Activated T-helper 2 cell treated with anti-CD3 and anti-CD28 coated beads, Interferon-gamma antibody, Interleukin-2, Interleukin-4, amounts not matched to agents 10 μg/mL and 5 μg/mL and 100 μg/mL, durations not matched to agents 14 hours and 24 hours and 36 hours (primary cell): ENCODE measurements at regions not wholly inside any gene's neighbourhood (a gene's known extent, or its start where the extent isn't known, plus 50 kb on each side); places are given as distances from the start of the nearest gene placed in this dataset.

Experiments used
- DNase-seq: peaks from one replicate; pipeline ENCODE4 v3.0.0; 2021; ENCODE audit warnings: low spot score
- H3K27ac Mint-ChIP-seq: one replicate; pipeline ENCODE4 v1.8.0; 2021; ENCODE audit warnings: mixed read lengths
- H3K27me3 Mint-ChIP-seq: one replicate; pipeline ENCODE4 v1.8.0; 2021; ENCODE audit warnings: low read depth, mixed read lengths
- H3K36me3 Mint-ChIP-seq: one replicate; pipeline ENCODE4 v1.8.0; 2021; ENCODE audit warnings: low read depth, mixed read lengths
- H3K4me1 Mint-ChIP-seq: one replicate; pipeline ENCODE4 v1.8.0; 2021; ENCODE audit warnings: low read depth, mixed read lengths
- H3K4me3 Mint-ChIP-seq: one replicate; pipeline ENCODE4 v1.8.0; 2021; ENCODE audit warnings: low read depth, mild to moderate bottlenecking, moderate library complexity, mixed read lengths
- H3K9me3 Mint-ChIP-seq: one replicate; pipeline ENCODE4 v1.8.0; 2021; ENCODE audit warnings: mixed read lengths
- intact Hi-C: fragments of 100-400 bp; cut with micrococcal nuclease; formaldehyde crosslinking; loops from one replicate; pipeline ENCODE4 v1.15.1; 2023

DNA sequence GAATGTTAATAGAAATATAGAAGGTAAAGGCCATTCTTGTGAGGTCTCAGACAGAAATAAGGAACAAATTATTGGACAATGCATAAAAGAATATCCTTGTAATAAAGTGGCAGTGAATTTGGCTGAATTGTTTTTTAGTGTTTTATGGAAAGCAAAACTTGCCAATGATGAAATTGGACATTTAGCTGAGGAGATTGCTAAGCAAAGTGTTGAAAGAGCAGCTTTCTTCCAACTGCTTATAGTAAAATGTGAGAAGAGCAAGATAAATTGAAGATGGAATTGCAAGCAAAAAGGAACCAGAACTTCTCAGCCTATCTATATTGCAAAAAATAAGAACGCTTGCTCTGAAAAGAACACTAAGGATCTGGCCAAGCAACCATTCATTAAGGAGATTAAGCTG, 245.7 kb downstream of the MREG start:
- intact Hi-C loops = no loop called here
- H3K4me3 Mint-ChIP-seq = no peak overlapping the region
- H3K9me3 Mint-ChIP-seq = no peaks in the 10 kb centered on the region
- H3K36me3 Mint-ChIP-seq = no peaks in the 10 kb centered on the region
- DNase-seq = no peak
- no peak overlapping the region for H3K27ac Mint-ChIP-seq
- H3K4me1 Mint-ChIP-seq = peaks cover 24% of the 10 kb centered on the region
- peaks cover 1% of the 10 kb centered on the region for H3K27me3 Mint-ChIP-seq

- Mint-ChIP-seq H3K27me3 (peaks cover 1% of the 10 kb centered on the region), H3K36me3 (no peaks in the 10 kb centered on the region), H3K4me3 (no peak overlapping the region), H3K4me1 (peaks cover 18% of the 10 kb centered on the region), H3K9me3 (no peaks in the 10 kb centered on the region), H3K27ac (no peak overlapping the region)
- DNase-seq = no peak
- intact Hi-C loops = no loop called here
Observed at GRCh38 chr2:215765729-215766360, 247.5 kb downstream of the MREG start.

DNA sequence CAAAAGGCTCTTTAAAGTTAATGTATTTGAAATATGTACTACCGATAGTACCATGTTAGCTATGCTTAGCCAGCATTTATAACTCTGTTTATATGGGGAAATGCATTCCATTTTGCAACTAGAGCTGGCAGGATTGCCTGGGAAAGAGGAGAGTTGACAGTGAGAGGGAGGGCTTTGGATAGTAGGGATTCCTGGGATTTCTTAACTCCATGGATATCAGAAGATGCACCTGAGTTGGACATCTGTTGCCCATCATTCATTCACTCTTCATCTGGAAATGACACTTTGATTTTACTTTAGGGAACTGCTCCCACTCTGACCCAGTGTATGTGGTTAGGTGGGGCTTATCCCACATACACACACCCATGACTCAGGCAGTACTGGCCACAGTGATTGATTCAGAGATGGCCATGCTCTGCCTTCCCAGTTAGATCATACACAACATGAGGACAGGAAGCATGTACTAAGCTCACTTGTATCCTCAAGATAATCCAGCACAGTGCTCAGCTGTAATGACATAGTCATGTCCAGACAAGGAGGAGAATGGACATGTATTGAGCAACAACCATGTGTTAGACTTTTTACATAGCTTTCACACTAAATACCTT, 248.8 kb downstream of the MREG start:
- H3K27me3 Mint-ChIP-seq = peaks cover 1% of the 10 kb centered on the region
- peaks cover 23% of the 10 kb centered on the region for H3K4me1 Mint-ChIP-seq
- H3K4me3 Mint-ChIP-seq = no peak overlapping the region
- intact Hi-C loops = loop anchor here (1.0 kb wide), 1 partner anchor 18 kb away; no protein-coding TSS in a partner anchor
- H3K36me3 Mint-ChIP-seq = no peaks in the 10 kb centered on the region
- no peak for DNase-seq
- H3K9me3 Mint-ChIP-seq = no peaks in the 10 kb centered on the region
- no peak overlapping the region for H3K27ac Mint-ChIP-seq

- H3K27me3 Mint-ChIP-seq = no peaks in the 10 kb centered on the region
- intact Hi-C loops = no loop called here
- H3K27ac Mint-ChIP-seq = no peak overlapping the region
- peaks cover 23% of the 10 kb centered on the region for H3K4me1 Mint-ChIP-seq
- no peaks in the 10 kb centered on the region for H3K36me3 Mint-ChIP-seq
- no peaks in the 10 kb centered on the region for H3K9me3 Mint-ChIP-seq
- DNase-seq = no peak
- H3K4me3 Mint-ChIP-seq = no peak overlapping the region
Observed at GRCh38 chr2:215760557-215760956, 252.8 kb downstream of the MREG start.

- intact Hi-C loops = no loop called here
- DNase-seq = no peak
- Mint-ChIP-seq H3K4me3 (no peak overlapping the region), H3K36me3 (no peaks in the 10 kb centered on the region), H3K9me3 (no peaks in the 10 kb centered on the region), H3K4me1 (peaks cover 23% of the 10 kb centered on the region), H3K27me3 (no peaks in the 10 kb centered on the region), H3K27ac (no peak overlapping the region)
Observed at GRCh38 chr2:215760091-215760490, 253.3 kb downstream of the MREG start.

DNA sequence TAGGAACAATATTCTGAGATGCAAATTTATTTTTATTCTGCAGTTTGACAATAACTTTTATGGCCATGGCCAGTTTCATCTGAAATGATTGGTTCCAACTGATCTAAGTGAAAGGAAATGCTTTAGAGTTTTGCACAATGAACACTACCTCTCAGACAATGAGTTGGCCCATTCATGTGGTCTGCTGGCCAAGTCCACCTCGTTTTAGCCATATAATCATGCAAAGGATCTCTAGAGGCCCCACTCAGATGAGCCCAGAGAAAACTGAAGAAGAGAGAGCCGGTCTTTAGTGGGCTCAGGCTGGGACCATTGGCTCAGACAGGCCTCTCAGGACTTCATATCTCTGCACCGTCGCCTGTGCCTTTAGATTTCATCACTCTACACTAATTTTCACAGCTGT, 254.7 kb downstream of the MREG start:
- Mint-ChIP-seq H3K27me3 (no peaks in the 10 kb centered on the region), H3K4me1 (peaks cover 15% of the 10 kb centered on the region), H3K36me3 (no peaks in the 10 kb centered on the region), H3K27ac (no peak overlapping the region), H3K4me3 (no peak overlapping the region), H3K9me3 (no peaks in the 10 kb centered on the region)
- intact Hi-C loops = no loop called here
- DNase-seq = no peak

DNA sequence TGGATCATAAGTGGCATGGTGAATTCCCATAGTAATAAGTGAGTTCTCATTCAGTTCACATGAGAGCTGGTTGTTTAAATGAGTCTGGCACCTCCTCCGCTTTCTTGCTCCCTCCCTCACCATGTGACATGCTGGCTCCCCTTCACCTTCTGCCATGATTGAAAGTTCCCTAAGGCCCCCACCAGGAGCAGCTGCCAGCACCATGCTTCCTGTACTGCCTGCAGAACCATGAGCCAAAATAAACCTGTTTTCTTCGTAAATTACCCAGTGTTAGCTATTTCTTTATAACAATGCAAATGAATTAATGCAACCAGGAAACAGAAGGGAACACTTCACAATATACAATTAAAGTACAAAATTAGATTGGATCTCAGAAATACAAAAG, 257.0 kb downstream of the MREG start:
- Mint-ChIP-seq H3K4me1 (peaks cover 16% of the 10 kb centered on the region), H3K36me3 (no peaks in the 10 kb centered on the region), H3K9me3 (no peaks in the 10 kb centered on the region), H3K27me3 (no peaks in the 10 kb centered on the region), H3K4me3 (no peak overlapping the region), H3K27ac (no peak overlapping the region)
- DNase-seq = no peak
- intact Hi-C loops = no loop called here

GRCh38 chr2:215755641-215756345, 257.6 kb downstream of the MREG start:
- intact Hi-C loops = no loop called here
- H3K4me3 Mint-ChIP-seq = no peak overlapping the region
- no peaks in the 10 kb centered on the region for H3K9me3 Mint-ChIP-seq
- no peak overlapping the region for H3K27ac Mint-ChIP-seq
- H3K36me3 Mint-ChIP-seq = no peaks in the 10 kb centered on the region
- H3K4me1 Mint-ChIP-seq = peaks cover 19% of the 10 kb centered on the region
- no peak for DNase-seq
- H3K27me3 Mint-ChIP-seq = no peaks in the 10 kb centered on the region

DNA sequence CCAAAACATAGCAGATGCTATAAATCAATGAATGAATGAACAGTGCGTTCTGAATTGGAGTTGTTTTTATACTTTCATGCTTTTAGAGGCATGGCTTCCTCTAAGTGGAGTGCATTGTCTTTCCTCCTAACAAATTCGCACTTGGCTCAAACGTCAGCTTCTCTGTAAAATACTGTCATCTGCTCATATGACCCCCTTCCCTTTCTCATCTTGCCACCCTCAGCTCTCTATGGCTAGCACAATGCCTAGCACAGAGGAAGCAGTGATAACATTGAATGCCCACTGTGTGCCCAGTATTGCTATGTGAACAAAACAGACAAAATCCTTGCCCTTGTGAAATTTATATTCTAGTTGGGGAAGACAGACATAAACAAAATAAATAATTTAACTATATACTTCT, 258.8 kb downstream of the MREG start:
- Mint-ChIP-seq H3K4me3 (no peak overlapping the region), H3K4me1 (peaks cover 25% of the 10 kb centered on the region), H3K9me3 (no peaks in the 10 kb centered on the region), H3K36me3 (no peaks in the 10 kb centered on the region), H3K27me3 (no peaks in the 10 kb centered on the region), H3K27ac (no peak overlapping the region)
- no peak for DNase-seq
- intact Hi-C loops = no loop called here

GRCh38 chr2:215753808-215754207, 259.5 kb downstream of the MREG start:
- Mint-ChIP-seq H3K27ac (no peak overlapping the region), H3K4me1 (peaks cover 32% of the 10 kb centered on the region)
- no peak for DNase-seq

GRCh38 chr2:215752991-215753390, 260.4 kb downstream of the MREG start:
- no peak overlapping the region for H3K4me3 Mint-ChIP-seq
- no peaks in the 10 kb centered on the region for H3K9me3 Mint-ChIP-seq
- H3K27ac Mint-ChIP-seq = no peak overlapping the region
- H3K36me3 Mint-ChIP-seq = no peaks in the 10 kb centered on the region
- no peak for DNase-seq
- peaks cover 37% of the 10 kb centered on the region for H3K4me1 Mint-ChIP-seq
- intact Hi-C loops = no loop called here
- no peaks in the 10 kb centered on the region for H3K27me3 Mint-ChIP-seq

More at GRCh38 chr2:215753808-215754207, 259.5 kb downstream of the MREG start:
- Mint-ChIP-seq H3K27me3 (no peaks in the 10 kb centered on the region), H3K36me3 (no peaks in the 10 kb centered on the region), H3K4me3 (no peak overlapping the region), H3K9me3 (no peaks in the 10 kb centered on the region)
- intact Hi-C loops = no loop called here

DNA sequence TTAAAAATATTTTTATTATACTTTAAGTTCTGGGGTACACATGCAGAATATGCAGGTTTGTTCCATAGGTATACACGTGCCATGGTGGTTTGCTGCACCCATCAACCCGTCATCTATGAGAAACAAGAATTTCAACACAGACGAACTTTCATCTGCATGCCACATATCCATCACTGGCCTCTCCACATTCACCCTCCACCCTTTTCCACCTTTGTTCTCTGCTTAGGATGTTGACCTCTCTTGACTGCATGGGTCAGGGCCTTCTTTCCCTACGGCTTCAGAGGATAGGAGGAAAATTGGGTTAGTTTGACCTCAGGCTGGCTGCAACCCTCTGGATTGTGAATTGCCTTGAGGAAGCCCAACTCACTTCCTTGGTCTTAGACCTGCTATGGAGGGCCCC, 260.9 kb downstream of the MREG start:
- H3K4me3 Mint-ChIP-seq = no peak overlapping the region
- DNase-seq = no peak
- intact Hi-C loops = no loop called here
- H3K9me3 Mint-ChIP-seq = no peaks in the 10 kb centered on the region
- H3K27ac Mint-ChIP-seq = no peak overlapping the region
- H3K36me3 Mint-ChIP-seq = no peaks in the 10 kb centered on the region
- H3K27me3 Mint-ChIP-seq = no peaks in the 10 kb centered on the region
- H3K4me1 Mint-ChIP-seq = peaks cover 39% of the 10 kb centered on the region

GRCh38 chr2:215751911-215752272, 261.5 kb downstream of the MREG start:
- H3K4me1 Mint-ChIP-seq = peaks cover 44% of the 10 kb centered on the region
- no peak for DNase-seq
- H3K27me3 Mint-ChIP-seq = no peaks in the 10 kb centered on the region
- H3K4me3 Mint-ChIP-seq = no peak overlapping the region
- H3K36me3 Mint-ChIP-seq = no peaks in the 10 kb centered on the region
- H3K9me3 Mint-ChIP-seq = no peaks in the 10 kb centered on the region
- intact Hi-C loops = no loop called here
- H3K27ac Mint-ChIP-seq = no peak overlapping the region
